Fibroblast of pulmonary artery (primary cell): ENCODE measurements at regions not wholly inside any gene's neighbourhood (a gene's known extent, or its start where the extent isn't known, plus 50 kb on each side); places are given as distances from the start of the nearest gene placed in this dataset.
A peak's percentile ranks its signal among the peaks of the same experiment; 100 is the strongest.
"Not testable (repeated sequence)": the region's sequence is repeated elsewhere in the genome, so short reads cannot be mapped to it uniquely, and the experiment has no call there.

Experiments used
- DNase-seq: peaks from one replicate; pipeline ENCODE4 v3.0.0-alpha.2; 2010; ENCODE audit warnings: low read depth
- H3K4me3 ChIP-seq: replicated peaks from 2 replicates; pipeline ENCODE4 v1.5.1; 2011; ENCODE audit warnings: low read depth, mild to moderate bottlenecking, control low read depth, low read length, moderate library complexity
- TF ChIP-seq, protein P1 (sequence below): IDR thresholded peaks from 2 replicates; pipeline ENCODE4 v1.5.1; 2011; ENCODE audit warnings: mild to moderate bottlenecking, control low read depth, low read length, inconsistent platforms; ENCODE audit errors: missing control alignments

DNA sequence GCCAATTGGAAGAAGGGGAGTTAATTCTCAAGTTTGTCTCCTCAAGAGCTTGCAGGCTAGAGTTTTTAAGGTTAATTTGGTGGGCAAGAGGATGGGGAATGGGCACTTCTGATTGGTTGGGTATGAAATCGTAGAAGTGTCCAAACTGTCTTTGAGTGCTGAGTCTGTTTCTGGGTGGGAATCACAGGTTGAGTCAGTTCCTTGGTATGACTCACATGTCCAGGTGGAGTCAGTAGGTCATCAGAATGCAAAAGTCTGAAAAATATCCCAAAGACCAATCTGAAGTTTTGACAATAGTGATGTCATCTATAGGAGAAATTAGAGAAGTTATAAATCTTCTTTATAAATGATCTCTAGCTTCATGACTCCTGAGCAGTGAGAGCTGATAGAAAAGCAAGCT, 1252.2 kb downstream of the REEP3 start:
- TF ChIP-seq, protein P1, sequence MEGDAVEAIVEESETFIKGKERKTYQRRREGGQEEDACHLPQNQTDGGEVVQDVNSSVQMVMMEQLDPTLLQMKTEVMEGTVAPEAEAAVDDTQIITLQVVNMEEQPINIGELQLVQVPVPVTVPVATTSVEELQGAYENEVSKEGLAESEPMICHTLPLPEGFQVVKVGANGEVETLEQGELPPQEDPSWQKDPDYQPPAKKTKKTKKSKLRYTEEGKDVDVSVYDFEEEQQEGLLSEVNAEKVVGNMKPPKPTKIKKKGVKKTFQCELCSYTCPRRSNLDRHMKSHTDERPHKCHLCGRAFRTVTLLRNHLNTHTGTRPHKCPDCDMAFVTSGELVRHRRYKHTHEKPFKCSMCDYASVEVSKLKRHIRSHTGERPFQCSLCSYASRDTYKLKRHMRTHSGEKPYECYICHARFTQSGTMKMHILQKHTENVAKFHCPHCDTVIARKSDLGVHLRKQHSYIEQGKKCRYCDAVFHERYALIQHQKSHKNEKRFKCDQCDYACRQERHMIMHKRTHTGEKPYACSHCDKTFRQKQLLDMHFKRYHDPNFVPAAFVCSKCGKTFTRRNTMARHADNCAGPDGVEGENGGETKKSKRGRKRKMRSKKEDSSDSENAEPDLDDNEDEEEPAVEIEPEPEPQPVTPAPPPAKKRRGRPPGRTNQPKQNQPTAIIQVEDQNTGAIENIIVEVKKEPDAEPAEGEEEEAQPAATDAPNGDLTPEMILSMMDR: no peak
- H3K4me3 ChIP-seq: no peak overlapping the region
- no peak for DNase-seq

DNA sequence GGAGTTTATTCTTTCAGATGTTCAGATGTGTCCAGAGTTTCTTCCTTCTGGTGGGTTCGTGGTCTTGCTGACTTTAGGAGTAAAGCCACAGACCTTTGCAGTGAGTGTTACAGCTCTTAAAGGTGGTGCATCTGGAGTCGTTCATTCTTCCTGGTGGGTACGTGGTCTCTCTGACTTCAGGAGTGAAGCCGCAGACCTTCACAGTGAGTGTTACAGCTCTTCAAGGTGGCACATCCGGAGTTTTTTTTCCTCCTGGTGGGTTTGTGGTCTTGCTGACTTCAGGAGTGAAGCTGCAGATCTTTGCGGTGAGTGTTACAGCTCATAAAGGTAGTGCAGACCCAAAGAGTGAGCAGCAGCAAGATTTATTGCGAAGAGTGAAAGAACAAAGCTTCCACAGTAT, 1263.2 kb downstream of the REEP3 start:
- DNase-seq, H3K4me3 ChIP-seq: not testable (repeated sequence)

DNA sequence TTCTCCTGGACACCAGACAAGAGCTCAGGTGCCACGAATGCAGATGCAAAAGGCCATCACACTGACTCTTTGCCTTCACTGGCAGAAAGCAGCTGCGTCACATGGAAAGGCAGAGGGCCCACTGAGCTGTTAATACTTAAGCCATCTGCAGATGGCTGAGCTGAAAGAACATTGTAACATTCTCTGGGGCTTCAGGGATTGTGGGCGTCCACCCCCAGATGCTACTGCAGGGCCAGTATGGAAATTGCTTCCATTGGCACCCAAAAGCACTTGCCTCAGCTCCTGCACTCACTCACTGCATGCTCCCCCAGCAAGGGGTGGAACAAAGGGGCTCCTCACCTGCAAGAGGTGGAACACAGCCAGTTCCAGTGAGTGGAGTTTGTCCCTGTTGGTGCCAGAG, 1264.6 kb downstream of the REEP3 start:
- no peak for DNase-seq
- TF ChIP-seq, protein P1: no peak
- no peak overlapping the region for H3K4me3 ChIP-seq

DNA sequence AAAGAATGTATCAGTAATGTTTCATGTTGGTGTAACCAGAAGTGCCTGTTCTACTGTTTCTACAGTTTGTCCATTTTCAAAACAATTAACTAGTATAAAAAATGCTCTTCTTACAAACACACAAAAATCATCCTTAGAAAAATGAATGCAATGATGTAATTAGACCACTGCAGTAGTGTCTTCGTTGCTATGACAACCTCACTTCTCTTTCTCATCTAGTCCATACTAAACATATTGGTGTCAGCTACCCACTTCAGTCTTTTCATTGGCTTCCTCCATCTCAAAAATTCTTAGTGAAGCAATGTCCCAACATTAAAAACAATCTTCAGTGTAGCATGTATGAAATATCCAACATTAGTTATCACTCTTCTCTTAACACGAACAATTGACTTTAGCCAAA, 1265.8 kb downstream of the REEP3 start:
- TF ChIP-seq, protein P1: no peak
- H3K4me3 ChIP-seq: no peak overlapping the region
- DNase-seq: no peak

DNA sequence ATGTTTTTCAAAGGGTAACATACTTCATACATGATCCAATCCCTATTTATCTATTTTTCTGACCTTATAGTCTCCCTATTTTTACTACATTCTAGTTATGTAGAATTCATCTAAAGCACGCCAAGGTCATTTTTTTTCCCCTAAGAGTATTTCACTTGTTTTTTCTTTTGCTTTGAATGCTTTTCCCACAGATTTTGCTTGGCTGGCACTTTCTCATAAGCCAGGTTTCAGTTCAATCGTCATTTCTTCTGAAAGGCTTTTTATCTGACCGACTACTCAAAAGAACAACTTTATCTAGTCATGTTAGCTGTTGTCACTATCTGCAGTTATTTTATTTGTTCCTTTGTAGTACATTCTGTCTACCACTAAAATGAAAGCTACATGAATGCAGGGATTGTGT, 1274.6 kb downstream of the REEP3 start:
- no peak for DNase-seq
- TF ChIP-seq, protein P1: no peak
- no peak overlapping the region for H3K4me3 ChIP-seq

DNA sequence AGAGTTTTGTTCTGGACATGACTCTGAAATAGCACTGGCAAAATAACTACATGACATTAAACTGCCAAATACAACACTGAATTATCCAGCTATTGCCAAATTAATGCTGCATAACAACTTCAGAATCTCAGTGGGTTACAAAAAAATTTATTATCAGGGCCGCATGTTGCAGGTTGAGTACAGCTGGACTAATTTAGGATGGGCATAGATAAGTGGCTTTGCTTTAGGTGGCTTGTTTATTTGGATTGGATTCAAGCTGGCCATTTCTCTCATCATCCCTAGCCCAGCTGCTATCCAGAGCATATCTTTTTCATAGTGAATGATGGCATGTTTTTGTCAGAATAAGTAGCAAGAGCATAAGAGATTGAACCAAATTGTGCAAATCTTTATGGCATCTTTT, 1277.1 kb downstream of the REEP3 start:
- DNase-seq: no peak
- H3K4me3 ChIP-seq: no peak overlapping the region
- TF ChIP-seq, protein P1: no peak

DNA sequence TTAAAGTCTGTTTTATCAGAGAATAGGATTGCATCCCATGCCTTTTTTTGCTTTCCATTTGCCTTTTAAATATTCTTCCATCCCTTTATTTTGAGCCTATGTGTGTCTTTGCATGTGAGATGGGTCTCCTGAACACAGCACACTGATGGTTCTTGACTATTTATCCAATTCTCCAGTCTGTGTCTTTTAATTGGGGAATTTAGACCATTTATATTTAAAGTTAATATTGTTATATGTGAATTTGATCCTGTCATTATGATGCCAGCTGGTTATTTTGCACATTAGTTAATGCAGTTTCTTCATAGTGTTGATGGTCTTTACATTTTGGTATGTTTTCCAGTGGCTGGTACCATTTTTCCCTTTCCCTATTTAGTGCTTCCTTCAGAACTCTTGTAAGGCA, 1287.0 kb downstream of the REEP3 start:
- DNase-seq, H3K4me3 ChIP-seq: not testable (repeated sequence)

DNA sequence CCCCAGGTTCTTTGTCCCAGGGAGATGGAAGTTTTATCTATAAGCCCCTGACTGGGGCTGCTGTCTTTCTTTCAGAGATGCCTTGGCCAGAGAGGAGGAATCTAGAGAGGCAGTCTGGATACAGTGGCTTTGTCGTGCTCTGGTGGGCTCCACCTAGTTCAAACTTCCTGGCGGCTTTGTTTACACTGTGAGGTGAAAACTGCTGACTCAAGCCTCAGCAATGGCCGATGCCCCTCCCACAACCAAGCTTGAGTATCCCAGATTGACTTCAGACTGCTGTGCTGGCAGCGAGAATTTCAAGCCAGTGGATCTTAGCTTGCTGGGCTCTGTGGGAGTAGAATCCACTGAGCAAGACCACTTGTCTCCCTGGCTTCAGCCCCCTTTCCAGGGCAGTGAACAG, 1288.8 kb downstream of the REEP3 start:
- DNase-seq: peak; percentile 26

DNA sequence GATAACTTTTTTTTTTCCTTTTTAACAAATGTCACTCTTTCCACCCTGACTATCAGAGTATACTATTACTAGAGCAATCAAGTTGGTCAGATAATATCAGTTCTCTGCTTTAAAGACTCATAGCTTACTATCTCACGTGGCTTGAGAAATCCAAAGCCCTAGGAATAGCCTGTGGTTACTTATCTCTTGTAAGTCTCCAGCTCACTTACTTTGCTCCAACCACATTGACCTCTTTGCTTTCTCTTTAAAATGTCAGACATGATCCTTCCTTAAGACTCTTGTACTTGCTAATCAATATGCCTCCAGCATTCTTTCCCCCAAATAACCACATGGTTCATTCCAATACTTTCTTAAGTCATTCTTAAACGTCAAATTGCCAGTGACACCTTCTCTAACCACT, 1292.2 kb downstream of the REEP3 start:
- TF ChIP-seq, protein P1: no peak
- DNase-seq: no peak
- no peak overlapping the region for H3K4me3 ChIP-seq

More for the DNA sequence above, 1288.8 kb downstream of the REEP3 start:
- H3K4me3 ChIP-seq: not testable (repeated sequence)
